Keratinocyte (primary cell): ENCODE measurements at regions not wholly inside any gene's neighbourhood (a gene's known extent, or its start where the extent isn't known, plus 50 kb on each side); places are given as distances from the start of the nearest gene placed in this dataset.

Source experiments
- DNase-seq: peaks from one replicate; pipeline ENCODE4 v3.0.0-alpha.2; 2011; ENCODE audit warnings: low read depth, missing footprints, low spot score
- FAIRE-seq: peaks from 2 replicates; lab custom pipeline; 2011; peaks lifted over from hg19 to GRCh38; lab: Jason Lieb, UNC
- H2AFZ ChIP-seq: 2 replicates; pipeline ENCODE4 v1.6.0; 2012; ENCODE audit warnings: low read length, control low read depth, inconsistent platforms; ENCODE audit not compliant: control insufficient read depth
- H3K27ac ChIP-seq: 2 replicates; pipeline ENCODE4 v1.5.1; 2011; ENCODE audit warnings: low read length; ENCODE audit not compliant: control insufficient read depth, insufficient read depth
- H3K27me3 ChIP-seq: 3 replicates; pipeline ENCODE4 v1.6.0; 2011; ENCODE audit warnings: low read length; ENCODE audit not compliant: control insufficient read depth, insufficient read depth; ENCODE audit errors: extremely low read depth
- H3K36me3 ChIP-seq, 2 experiments: 2 replicates in 1 of 2; 3 replicates in 1 of 2; pipeline ENCODE4 v1.5.1; 2011; ENCODE audit warnings: low read length in 2 of 2, mild to moderate bottlenecking in 1 of 2; ENCODE audit not compliant: control insufficient read depth in 2 of 2, insufficient read depth in 2 of 2; ENCODE audit errors: extremely low read depth in 1 of 2
- H3K4me1 ChIP-seq: 3 replicates; pipeline ENCODE4 v1.5.1; 2011; ENCODE audit warnings: low read length; ENCODE audit not compliant: control insufficient read depth, insufficient read depth; ENCODE audit errors: extremely low read depth
- H3K4me2 ChIP-seq: 3 replicates; pipeline ENCODE4 v1.6.0; 2011; ENCODE audit warnings: low read depth, low read length; ENCODE audit not compliant: control insufficient read depth, insufficient read depth; ENCODE audit errors: extremely low read depth
- H3K4me3 ChIP-seq, 3 experiments: fragments of 200-600 bp in 1 of 3; sonication (generic) in 1 of 3; 2 replicates in 2 of 3; 3 replicates in 1 of 3; pipeline ENCODE4 v1.5.1; 2011 to 2016; ENCODE audit warnings: low read length in 3 of 3, mild to moderate bottlenecking in 3 of 3, control low read depth in 2 of 3, inconsistent platforms in 1 of 3, low read depth in 1 of 3, mixed read lengths in 1 of 3, mixed run types in 1 of 3, moderate library complexity in 1 of 3; ENCODE audit not compliant: control insufficient read depth in 2 of 3, insufficient read depth in 2 of 3; ENCODE audit errors: extremely low read depth in 1 of 3
- H3K79me2 ChIP-seq: 2 replicates; pipeline ENCODE4 v1.6.0; 2012; ENCODE audit warnings: low read length; ENCODE audit not compliant: control insufficient read depth, insufficient read depth
- H3K9ac ChIP-seq: 3 replicates; pipeline ENCODE4 v1.6.0; 2011; ENCODE audit warnings: low read length; ENCODE audit not compliant: control insufficient read depth, insufficient read depth; ENCODE audit errors: extremely low read depth
- H3K9me1 ChIP-seq: 3 replicates; pipeline ENCODE4 v1.6.0; 2011; ENCODE audit warnings: low read length; ENCODE audit not compliant: control insufficient read depth, insufficient read depth; ENCODE audit errors: extremely low read depth
- H3K9me3 ChIP-seq: 2 replicates; pipeline ENCODE4 v1.5.1; 2012; ENCODE audit warnings: low read depth, low read length; ENCODE audit not compliant: control insufficient read depth
- H4K20me1 ChIP-seq: 3 replicates; pipeline ENCODE4 v1.6.0; 2011; ENCODE audit warnings: low read length; ENCODE audit not compliant: control insufficient read depth, insufficient read depth; ENCODE audit errors: extremely low read depth
- EZH2 ChIP-seq: IDR thresholded peaks from one replicate; pipeline ENCODE4 v1.6.1; 2012; ENCODE audit warnings: inconsistent platforms, mild to moderate bottlenecking, low read length, moderate library complexity
- dilution Hi-C: fragments of 300-500 bp; cut with MboI; formaldehyde crosslinking; loops from one replicate; pipeline ENCODE4 v1.7.0; 2020; ENCODE audit warnings: low sequenced_read_pairs; ENCODE audit not compliant: extremely low pct_ligation_motif_present
- TF ChIP-seq, protein P1 (sequence below), 3 experiments: IDR thresholded peaks in 1 of 3; conservative IDR thresholded peaks in 1 of 3; optimal IDR thresholded peaks in 1 of 3; 2 replicates in 2 of 3; 3 replicates in 1 of 3; pipeline versions ENCODE3 to v1.5.1; 2011; ENCODE audit warnings: low read length in 3 of 3, mild to moderate bottlenecking in 3 of 3, moderate library complexity in 2 of 3, control low read depth in 1 of 3, inconsistent platforms in 1 of 3; ENCODE audit not compliant: insufficient read depth in 2 of 3; ENCODE audit errors: extremely low read depth in 1 of 3

DNA sequence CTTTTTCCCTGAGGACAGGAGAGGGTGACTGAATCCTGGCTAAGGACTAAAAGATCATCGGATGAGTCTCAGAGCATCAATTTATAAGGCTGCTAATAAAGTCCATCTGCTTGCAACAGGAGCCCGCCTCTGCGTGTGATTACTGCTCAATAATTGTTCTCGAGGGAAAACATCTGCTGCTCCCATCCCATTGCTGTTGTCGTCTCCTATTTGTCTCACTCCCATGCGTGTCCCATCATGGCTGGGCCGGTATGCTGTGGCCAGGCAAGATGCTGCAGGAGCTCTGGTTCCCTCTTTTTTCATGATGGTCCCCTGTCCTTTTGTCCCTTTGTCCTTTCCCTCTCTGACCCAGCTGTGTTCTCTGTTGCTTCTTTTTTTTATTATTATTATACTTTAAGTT, 121.2 kb downstream of the SPATA19 start:
- H3K36me3 ChIP-seq: no peaks in the 10 kb centered on the region
- H2AFZ ChIP-seq: no peak overlapping the region
- DNase-seq (no peak), FAIRE-seq (no peak)
- no peak overlapping the region for H3K9ac ChIP-seq
- no peaks in the 10 kb centered on the region for H3K9me3 ChIP-seq
- H3K9me1 ChIP-seq: no peaks in the 10 kb centered on the region
- no peak overlapping the region for H3K4me2 ChIP-seq
- H3K4me1 ChIP-seq: no peaks in the 10 kb centered on the region
- no peaks in the 10 kb centered on the region for H3K27me3 ChIP-seq
- dilution Hi-C loops: no loop called here
- H3K4me3 ChIP-seq: no peak overlapping the region
- no peaks in the 10 kb centered on the region for H4K20me1 ChIP-seq
- no peaks in the 10 kb centered on the region for H3K79me2 ChIP-seq
- no peak overlapping the region for H3K27ac ChIP-seq
- TF ChIP-seq, protein P1, sequence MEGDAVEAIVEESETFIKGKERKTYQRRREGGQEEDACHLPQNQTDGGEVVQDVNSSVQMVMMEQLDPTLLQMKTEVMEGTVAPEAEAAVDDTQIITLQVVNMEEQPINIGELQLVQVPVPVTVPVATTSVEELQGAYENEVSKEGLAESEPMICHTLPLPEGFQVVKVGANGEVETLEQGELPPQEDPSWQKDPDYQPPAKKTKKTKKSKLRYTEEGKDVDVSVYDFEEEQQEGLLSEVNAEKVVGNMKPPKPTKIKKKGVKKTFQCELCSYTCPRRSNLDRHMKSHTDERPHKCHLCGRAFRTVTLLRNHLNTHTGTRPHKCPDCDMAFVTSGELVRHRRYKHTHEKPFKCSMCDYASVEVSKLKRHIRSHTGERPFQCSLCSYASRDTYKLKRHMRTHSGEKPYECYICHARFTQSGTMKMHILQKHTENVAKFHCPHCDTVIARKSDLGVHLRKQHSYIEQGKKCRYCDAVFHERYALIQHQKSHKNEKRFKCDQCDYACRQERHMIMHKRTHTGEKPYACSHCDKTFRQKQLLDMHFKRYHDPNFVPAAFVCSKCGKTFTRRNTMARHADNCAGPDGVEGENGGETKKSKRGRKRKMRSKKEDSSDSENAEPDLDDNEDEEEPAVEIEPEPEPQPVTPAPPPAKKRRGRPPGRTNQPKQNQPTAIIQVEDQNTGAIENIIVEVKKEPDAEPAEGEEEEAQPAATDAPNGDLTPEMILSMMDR (optimal IDR thresholded peaks at IDR 0.05 in 1 of 3, IDR thresholded peaks at IDR 0.05 in 1 of 3, conservative IDR thresholded peaks at IDR 0.05 in 1 of 3; ENCODE audit: extremely low read depth in 1 of 3, insufficient read depth in 2 of 3, low read length in 3 of 3): no peak
- no peak for TF ChIP-seq EZH2

DNA sequence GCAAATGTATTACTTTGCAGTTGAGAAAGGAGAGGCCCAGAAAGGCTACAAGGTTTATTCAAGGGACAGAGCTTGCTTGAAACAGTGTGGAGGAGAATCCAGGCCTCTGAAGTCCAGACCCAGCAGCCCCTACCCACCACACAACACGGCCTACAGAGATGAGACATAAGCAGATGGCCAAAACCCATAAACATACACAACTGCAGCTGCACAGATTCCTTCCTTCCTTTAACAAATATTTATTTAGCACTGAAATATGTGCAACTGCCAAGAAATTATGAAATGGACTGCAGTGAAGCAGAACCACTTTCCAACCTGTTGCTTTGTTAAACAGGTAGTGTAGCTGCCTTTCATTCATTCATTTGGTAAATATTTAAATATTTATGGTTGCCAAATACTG, 122.3 kb downstream of the SPATA19 start:
- dilution Hi-C loops: no loop called here
- Histone ChIP-seq H3K4me3 (no peak overlapping the region), H3K9me3 (no peaks in the 10 kb centered on the region), H3K36me3 (no peaks in the 10 kb centered on the region), H3K4me2 (no peak overlapping the region), H3K79me2 (no peaks in the 10 kb centered on the region), H3K27ac (no peak overlapping the region), H3K27me3 (no peaks in the 10 kb centered on the region), H3K4me1 (no peaks in the 10 kb centered on the region), H4K20me1 (no peaks in the 10 kb centered on the region), H2AFZ (no peak overlapping the region), H3K9ac (no peak overlapping the region), H3K9me1 (no peaks in the 10 kb centered on the region)
- DNase-seq: no peak
- no peak for FAIRE-seq
- TF ChIP-seq, protein P1 (optimal IDR thresholded peaks at IDR 0.05 in 1 of 3, IDR thresholded peaks at IDR 0.05 in 1 of 3, conservative IDR thresholded peaks at IDR 0.05 in 1 of 3; ENCODE audit: extremely low read depth in 1 of 3, insufficient read depth in 2 of 3, low read length in 3 of 3): no peak
- TF ChIP-seq EZH2: no peak
